ENCODE measurements at regions not wholly inside any gene's neighbourhood (a gene's known extent, or its start where the extent isn't known, plus 50 kb on each side); places are given as distances from the start of the nearest gene placed in this dataset.

GRCh38 chr18:65435534-65435933, 315.3 kb upstream of the CDH7 start:
- no peaks in the 10 kb centered on the region for H3K9me3 ChIP-seq (ENCODE audit: low read length)
- no peaks in the 10 kb centered on the region for H3K9me2 ChIP-seq (ENCODE audit: insufficient read depth, low read length)
- no peaks in the 10 kb centered on the region for H3K79me2 ChIP-seq (replicated peaks; ENCODE audit: insufficient read depth, low read length)
- no peaks in the 10 kb centered on the region for H4K20me1 ChIP-seq (ENCODE audit: insufficient read depth)
- H3K27me3 ChIP-seq (ENCODE audit: insufficient read depth, low read depth, low read length), result no peaks in the 10 kb centered on the region
- H3F3A ChIP-seq (ENCODE audit: insufficient read depth, low read length, poor library complexity, severe bottlenecking), result no peaks in the 10 kb centered on the region
- H2AFZ ChIP-seq (ENCODE audit: low read depth, low read length), result no peak overlapping the region
- peak overlapping the region; percentile 18 for H3K4me2 ChIP-seq (ENCODE audit: low read length)
- no peaks in the 10 kb centered on the region for H3K36me3 ChIP-seq (ENCODE audit: insufficient read depth, low read length)
- no peak overlapping the region for H3K9ac ChIP-seq (ENCODE audit: low read length)
- TF ChIP-seq RAD21 (conservative IDR thresholded peaks at IDR 0.05), result peak; percentile 50
- TF ChIP-seq CTCF (IDR thresholded peaks at IDR 0.05; ENCODE audit: poor library complexity, severe bottlenecking), result peak; percentile 32
- TF ChIP-seq REST (IDR thresholded peaks at IDR 0.05; ENCODE audit: borderline replicate concordance), result peak; percentile 56
- no peak for TF ChIP-seq EZH2 (IDR thresholded peaks at IDR 0.05; ENCODE audit: borderline replicate concordance, insufficient read depth, low read length, poor library complexity, severe bottlenecking)
- peak; percentile 47 for TF ChIP-seq MXI1 (conservative IDR thresholded peaks at IDR 0.05; ENCODE audit: poor library complexity, severe bottlenecking)
- peak; percentile 45 for TF ChIP-seq SMC3 (conservative IDR thresholded peaks at IDR 0.05; ENCODE audit: poor library complexity)
- TF ChIP-seq POLR2AphosphoS5 (IDR thresholded peaks at IDR 0.05), result no peak
- H3K4me3 ChIP-seq (ENCODE audit: low read length), result no peak overlapping the region
- H3K27ac ChIP-seq (ENCODE audit: low read length), result peak overlapping the region; percentile 1

DNA sequence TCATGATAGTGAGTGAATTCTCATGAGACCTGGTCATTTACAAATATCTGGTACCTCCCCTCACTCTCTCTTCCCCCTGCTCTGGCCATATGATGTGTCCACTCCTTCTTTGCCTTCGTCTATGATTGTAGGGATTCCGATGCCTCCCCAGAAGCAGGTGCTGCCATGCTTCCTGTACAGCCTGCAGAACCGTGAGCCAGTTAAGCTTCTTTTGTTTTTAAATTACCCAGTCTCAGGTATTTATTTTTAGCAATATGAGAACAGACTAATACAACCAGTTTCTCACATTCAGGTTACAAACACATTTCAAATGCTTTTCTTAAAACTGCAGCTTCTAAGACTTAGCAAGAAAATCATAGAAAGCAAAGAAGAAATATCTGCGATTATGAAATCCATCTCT, 321.2 kb upstream of the CDH7 start:
- Histone ChIP-seq H3K27me3 (ENCODE audit: insufficient read depth, low read depth, low read length) (no peaks in the 10 kb centered on the region), H3K9ac (ENCODE audit: low read length) (no peak overlapping the region), H3K79me2 (replicated peaks; ENCODE audit: insufficient read depth, low read length) (no peaks in the 10 kb centered on the region), H3K4me2 (ENCODE audit: low read length) (no peak overlapping the region), H3K27ac (ENCODE audit: low read length) (no peak overlapping the region), H3K9me3 (ENCODE audit: low read length) (no peaks in the 10 kb centered on the region), H4K20me1 (ENCODE audit: insufficient read depth) (no peaks in the 10 kb centered on the region), H2AFZ (ENCODE audit: low read depth, low read length) (no peak overlapping the region), H3K4me3 (ENCODE audit: low read length) (no peak overlapping the region), H3K9me2 (ENCODE audit: insufficient read depth, low read length) (no peaks in the 10 kb centered on the region), H3K36me3 (ENCODE audit: insufficient read depth, low read length) (no peaks in the 10 kb centered on the region), H3F3A (ENCODE audit: insufficient read depth, low read length, poor library complexity, severe bottlenecking) (no peaks in the 10 kb centered on the region)
- no peak for TF ChIP-seq MXI1 (conservative IDR thresholded peaks at IDR 0.05; ENCODE audit: poor library complexity, severe bottlenecking)
- TF ChIP-seq CTCF (IDR thresholded peaks at IDR 0.05; ENCODE audit: poor library complexity, severe bottlenecking), result no peak
- TF ChIP-seq POLR2AphosphoS5 (IDR thresholded peaks at IDR 0.05), result no peak
- TF ChIP-seq EP300 (conservative IDR thresholded peaks at IDR 0.05; ENCODE audit: poor library complexity, severe bottlenecking), result no peak
- TF ChIP-seq EZH2 (IDR thresholded peaks at IDR 0.05; ENCODE audit: borderline replicate concordance, insufficient read depth, low read length, poor library complexity, severe bottlenecking), result no peak
- no peak for TF ChIP-seq TAF1 (IDR thresholded peaks at IDR 0.05; ENCODE audit: low read depth)
- TF ChIP-seq RAD21 (conservative IDR thresholded peaks at IDR 0.05), result no peak
- TF ChIP-seq REST (IDR thresholded peaks at IDR 0.05; ENCODE audit: borderline replicate concordance), result no peak
- TF ChIP-seq SMC3 (conservative IDR thresholded peaks at IDR 0.05; ENCODE audit: poor library complexity), result no peak

All from neural cell (in vitro differentiated cells).